GM19324 (cell line): ENCODE measurements at regions not wholly inside any gene's neighbourhood (a gene's known extent, or its start where the extent isn't known, plus 50 kb on each side); places are given as distances from the start of the nearest gene placed in this dataset.

ENCODE experiments used
- ATAC-seq: cut with Tn5 transposase; IDR thresholded peaks from one replicate; pipeline ENCODE4 v1.9.1; 2021; ENCODE audit warnings: mild to moderate bottlenecking, moderate library complexity; ENCODE audit not compliant: unreplicated experiment, low FRiP score

- ATAC-seq, result no peak
Observed at GRCh38 chr4:27245216-27245615, 384.6 kb downstream of the STIM2 start.

DNA sequence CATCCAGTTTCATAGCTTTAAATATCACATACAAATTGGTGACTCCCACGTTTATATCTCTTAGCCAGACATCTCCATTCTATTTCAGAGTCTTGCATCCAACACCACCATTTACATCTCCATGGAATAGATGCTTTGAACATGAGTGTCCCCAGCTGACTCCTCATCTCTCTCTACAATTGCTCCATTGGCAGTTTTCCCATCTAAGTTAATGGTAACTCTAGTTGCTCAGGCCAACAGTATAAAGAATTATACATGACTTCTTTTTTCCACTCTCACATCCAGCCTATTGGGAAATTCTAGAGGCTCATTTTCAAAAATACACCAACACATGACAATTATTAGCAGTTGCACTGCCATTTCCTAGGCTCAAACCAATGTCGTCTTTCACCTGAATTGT lies 388.2 kb downstream of the STIM2 start:
- no peak for ATAC-seq

GRCh38 chr4:27251771-27252170 lies 391.1 kb downstream of the STIM2 start:
- no peak for ATAC-seq

DNA sequence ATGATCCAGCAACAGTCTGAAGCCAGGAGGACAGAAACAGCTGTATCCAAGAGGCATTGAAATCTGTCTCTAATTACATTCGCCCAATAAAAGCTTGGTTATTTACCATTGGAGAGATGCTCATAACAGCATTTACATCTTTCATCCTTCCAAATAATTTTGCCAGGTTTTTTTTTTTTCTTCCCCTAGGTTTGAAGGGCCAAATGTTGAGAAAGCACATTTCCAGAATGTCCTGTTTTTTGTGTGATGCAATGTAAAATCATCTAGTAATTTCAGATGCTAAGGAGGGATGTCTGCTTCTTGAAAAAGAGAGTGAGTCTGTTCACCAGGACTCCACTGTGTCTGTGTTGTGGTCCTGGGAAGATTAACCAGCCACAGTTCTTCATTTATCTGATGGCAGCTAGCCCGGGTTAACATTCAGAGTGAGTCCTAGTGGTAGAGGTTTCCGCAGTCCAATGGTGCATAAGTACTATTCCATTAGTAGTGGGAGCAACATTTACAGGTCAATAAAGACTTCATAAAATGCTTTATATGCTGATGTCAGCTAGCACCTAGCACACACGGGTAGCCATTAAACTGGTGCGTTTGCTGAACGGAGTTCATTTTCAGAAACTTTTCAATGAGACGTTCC lies 406.8 kb downstream of the STIM2 start:
- ATAC-seq, result no peak

DNA sequence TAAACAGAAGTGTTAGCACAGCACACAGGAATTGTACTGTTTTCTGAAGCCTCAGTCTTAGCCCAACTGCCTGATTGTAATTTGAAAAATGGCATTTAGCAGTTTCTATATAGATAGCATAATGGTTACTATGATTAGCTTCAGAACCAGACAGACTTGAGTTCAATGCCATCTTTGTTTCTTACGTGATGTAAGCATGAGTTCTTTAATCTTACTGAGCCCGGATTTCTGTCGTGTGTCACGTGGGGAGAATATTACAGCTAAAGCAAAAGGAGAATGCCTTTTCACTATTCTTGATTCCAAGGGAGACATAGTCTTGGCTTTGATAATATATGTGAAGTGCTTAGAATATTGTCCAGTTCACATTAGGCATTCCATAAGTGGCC lies 407.3 kb downstream of the STIM2 start:
- ATAC-seq, result no peak

DNA sequence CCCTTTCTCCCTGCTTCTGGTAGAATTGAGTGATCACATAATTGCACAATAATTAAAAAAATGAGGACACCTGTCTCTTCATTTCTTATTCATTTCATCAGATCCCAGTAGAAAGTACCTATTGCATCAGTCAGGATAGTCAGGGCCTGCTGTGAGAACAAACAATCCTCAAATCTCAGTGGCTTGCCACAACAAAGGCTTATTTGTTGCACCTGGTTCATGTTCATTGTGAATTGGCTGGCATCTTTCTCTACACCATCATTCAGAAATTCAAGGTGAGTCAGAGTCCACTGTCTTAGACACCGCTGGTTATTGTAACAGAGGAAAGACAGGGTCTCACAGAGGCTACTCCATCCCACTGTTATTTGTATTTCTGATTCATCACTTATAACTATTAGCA lies 409.8 kb downstream of the STIM2 start:
- ATAC-seq, result no peak

- no peak for ATAC-seq
Observed at GRCh38 chr4:27271555-27271954, 410.9 kb downstream of the STIM2 start.

DNA sequence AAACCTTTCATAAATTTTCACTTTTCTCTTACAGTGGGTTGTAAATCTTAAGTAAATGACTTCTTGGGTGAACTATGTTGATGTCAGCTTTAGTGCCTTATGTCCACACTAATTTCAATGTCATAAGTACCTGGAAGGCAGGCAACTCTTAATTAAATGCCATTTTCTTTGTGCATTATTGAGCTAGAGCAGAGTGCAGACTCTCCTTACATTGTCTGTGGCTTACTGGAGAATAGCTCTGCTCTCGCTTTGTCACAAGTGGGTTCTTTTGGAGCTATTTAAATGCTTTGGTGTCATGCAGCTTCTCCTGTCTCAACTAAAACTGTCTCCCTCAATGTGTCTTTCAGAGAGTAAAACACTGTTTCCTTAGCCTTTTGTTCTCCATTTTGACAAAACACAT lies 411.6 kb downstream of the STIM2 start:
- no peak for ATAC-seq

- ATAC-seq, result no peak
Observed at GRCh38 chr4:27276307-27277073, 415.8 kb downstream of the STIM2 start.

- no peak for ATAC-seq
Observed at GRCh38 chr4:27278615-27279375, 418.2 kb downstream of the STIM2 start.

GRCh38 chr4:27288496-27288895 lies 427.9 kb downstream of the STIM2 start:
- ATAC-seq, result no peak

DNA sequence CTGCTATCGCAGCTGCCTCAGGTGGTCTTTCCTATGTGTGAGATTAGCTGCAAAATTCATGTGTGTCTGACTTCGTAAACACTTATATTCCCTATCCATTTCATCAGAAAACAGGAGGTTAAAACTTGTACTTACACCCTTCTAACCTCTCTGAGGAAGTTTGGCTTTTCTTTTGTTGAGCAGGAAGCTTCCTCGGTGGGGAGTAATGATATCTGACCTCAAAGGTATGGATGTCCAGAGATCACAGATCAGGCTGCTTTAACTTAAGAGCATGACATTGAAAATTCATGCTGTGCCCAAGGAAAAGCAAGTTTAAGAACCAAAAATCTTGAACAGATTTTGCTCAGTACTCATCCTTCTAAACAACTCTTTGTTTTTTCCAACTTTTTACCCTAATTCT lies 429.1 kb downstream of the STIM2 start:
- no peak for ATAC-seq

- ATAC-seq, result no peak
Observed at GRCh38 chr4:27293831-27294230, 433.2 kb downstream of the STIM2 start.

GRCh38 chr4:27304751-27305150 lies 444.1 kb downstream of the STIM2 start:
- no peak for ATAC-seq

DNA sequence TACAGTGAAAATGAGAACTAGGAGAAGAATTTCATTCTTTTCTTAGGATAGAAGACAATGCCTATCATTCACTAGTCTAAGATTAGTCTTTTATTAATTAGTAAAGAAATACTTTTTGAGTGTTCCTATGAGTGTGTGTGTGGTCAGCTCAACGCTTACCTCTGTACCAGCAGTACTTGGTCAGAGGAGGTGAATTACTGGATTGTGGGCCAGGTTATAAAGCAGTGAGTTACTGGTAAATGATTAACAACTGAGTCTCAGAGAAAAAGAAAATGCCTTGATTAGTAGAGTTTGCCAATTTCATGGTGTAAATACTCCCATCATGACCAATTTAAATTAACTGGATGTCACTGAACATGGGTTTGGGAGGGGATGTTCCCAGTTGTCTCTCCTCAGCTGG lies 444.6 kb downstream of the STIM2 start:
- ATAC-seq, result no peak

DNA sequence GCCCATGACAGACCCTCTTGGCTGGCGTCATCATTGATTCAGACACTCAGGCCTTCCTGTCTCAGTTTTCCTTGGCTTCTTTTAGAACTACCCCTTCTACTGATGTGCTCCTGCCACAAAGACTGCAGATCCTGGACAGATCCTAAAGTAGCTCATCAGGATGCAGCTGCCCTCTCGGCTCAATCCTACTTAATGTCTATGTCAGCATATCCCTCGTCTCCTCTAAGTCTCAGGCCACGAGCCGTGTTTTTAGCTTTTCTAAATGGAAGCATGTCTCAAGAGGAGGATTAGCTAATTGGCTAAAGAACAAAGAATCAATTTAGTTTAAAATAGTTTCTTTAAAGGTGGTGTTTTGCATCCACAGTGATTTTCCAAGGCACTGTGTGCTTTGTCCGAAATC lies 447.7 kb downstream of the STIM2 start:
- ATAC-seq, result no peak

DNA sequence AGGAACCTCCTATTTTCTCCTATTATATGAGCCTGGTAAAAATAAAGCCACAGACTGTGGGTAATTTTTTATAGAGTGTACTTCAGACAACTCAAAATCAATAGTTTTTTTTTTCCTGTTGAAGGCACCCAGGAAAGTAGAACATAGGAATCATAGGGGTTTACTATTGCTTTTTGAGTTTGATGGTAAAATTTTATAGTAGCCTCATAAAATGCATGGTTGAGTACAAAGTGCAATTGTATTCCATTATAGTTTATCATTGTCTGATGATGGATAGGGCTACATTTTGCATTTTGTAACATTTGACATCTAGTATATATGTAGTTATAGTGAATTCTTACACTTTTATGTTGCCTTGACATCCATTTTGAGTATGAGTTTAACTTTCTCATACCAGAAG lies 455.0 kb downstream of the STIM2 start:
- no peak for ATAC-seq

DNA sequence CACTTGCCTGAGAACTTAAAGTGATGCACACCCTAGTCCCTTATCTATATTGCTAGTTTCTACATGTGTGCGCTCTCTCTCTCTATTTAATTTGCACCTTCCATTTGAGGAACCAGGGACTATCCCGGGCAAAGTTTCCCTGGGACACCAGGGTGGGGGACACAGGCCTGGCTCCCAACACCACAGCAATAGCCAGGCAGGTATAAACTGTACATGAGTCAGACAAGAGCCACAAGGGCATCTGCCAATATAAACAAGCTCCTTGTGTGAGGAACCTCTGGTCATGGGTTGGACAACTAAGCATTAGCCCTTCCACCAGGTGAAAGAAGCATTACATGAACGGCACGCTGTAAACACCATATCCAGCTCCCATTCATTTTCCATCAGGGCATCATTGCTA lies 455.5 kb downstream of the STIM2 start:
- no peak for ATAC-seq

GRCh38 chr4:27318740-27319139 lies 458.1 kb downstream of the STIM2 start:
- ATAC-seq, result no peak

DNA sequence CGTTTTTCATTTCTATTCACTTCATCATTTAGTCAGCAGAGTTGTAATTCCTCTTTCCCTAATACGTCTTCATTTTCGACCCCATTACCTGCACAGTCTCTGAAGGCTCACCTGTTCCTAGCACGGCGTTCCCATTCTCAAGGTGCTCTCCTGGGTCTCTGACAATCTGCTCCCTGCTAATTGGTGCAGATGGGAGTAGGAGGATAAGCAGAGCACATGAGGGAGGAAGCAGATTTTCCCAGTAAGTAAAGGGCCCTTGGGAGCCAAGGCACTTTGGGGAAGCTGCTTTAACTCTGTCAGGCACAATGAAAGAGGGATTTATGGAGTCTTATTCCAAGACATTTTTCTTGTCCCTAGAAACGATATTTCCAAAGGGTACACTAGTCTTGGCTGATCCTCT lies 466.4 kb downstream of the STIM2 start:
- no peak for ATAC-seq

- no peak for ATAC-seq
Observed at GRCh38 chr4:27327421-27328181, 467.0 kb downstream of the STIM2 start.
